ENCODE measurements at regions not wholly inside any gene's neighbourhood (a gene's known extent, or its start where the extent isn't known, plus 50 kb on each side); places are given as distances from the start of the nearest gene placed in this dataset.

DNA sequence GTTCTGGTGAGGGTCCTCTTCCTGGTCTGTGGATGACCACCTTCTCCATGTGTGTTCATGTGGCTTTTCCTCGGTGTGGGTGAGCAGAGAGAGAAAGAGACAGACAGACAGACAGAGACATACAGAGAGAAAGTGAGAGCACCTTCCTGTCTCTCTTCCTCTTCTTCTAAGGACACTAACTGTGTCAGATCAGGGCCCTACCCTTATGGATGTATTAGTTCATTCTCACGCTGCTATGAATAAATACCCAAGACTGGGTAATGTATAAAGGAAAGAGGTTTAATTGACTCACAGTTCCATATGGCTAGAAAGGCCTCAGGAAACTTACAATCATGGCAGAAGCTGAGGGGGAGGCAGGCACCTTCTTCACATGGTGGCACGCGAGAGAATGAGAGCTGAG is 131.5 kb upstream of the ZNF648 start:
- no peak overlapping the region for H3K27ac Mint-ChIP-seq

GRCh38 chr1:182192215-182192614 is 130.7 kb upstream of the ZNF648 start:
- no peak overlapping the region for H3K4me3 ChIP-seq (ENCODE audit: low read length)
- Mint-ChIP-seq H3K9me3 (no peaks in the 10 kb centered on the region), H3K27ac (no peak overlapping the region), H3K4me1 (peaks cover 7 to 11% of the 10 kb centered on the region in 2 donors), H3K27me3 (ENCODE audit: low read depth in 2 of 2) (peaks cover 10 to 29% of the 10 kb centered on the region in 2 donors), H3K36me3 (no peaks in the 10 kb centered on the region), H3K4me3 (no peak overlapping the region)
- 57% methylated on average over 3 of the region's 3 CpGs for WGBS (ENCODE audit: insufficient coverage)
- H3K36me3 ChIP-seq (ENCODE audit: control insufficient read depth, insufficient read depth, low read length), result no peaks in the 10 kb centered on the region
- DNase-seq, result no peak
- H3K9me3 ChIP-seq (ENCODE audit: control insufficient read depth, insufficient read depth, low read length), result no peaks in the 10 kb centered on the region
- ATAC-seq, result no peak
- H3K4me1 ChIP-seq (ENCODE audit: control insufficient read depth, insufficient read depth, low read length), result no peaks in the 10 kb centered on the region
- TF ChIP-seq, protein P1, sequence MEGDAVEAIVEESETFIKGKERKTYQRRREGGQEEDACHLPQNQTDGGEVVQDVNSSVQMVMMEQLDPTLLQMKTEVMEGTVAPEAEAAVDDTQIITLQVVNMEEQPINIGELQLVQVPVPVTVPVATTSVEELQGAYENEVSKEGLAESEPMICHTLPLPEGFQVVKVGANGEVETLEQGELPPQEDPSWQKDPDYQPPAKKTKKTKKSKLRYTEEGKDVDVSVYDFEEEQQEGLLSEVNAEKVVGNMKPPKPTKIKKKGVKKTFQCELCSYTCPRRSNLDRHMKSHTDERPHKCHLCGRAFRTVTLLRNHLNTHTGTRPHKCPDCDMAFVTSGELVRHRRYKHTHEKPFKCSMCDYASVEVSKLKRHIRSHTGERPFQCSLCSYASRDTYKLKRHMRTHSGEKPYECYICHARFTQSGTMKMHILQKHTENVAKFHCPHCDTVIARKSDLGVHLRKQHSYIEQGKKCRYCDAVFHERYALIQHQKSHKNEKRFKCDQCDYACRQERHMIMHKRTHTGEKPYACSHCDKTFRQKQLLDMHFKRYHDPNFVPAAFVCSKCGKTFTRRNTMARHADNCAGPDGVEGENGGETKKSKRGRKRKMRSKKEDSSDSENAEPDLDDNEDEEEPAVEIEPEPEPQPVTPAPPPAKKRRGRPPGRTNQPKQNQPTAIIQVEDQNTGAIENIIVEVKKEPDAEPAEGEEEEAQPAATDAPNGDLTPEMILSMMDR (IDR thresholded peaks at IDR 0.05), result no peak
- intact Hi-C loops (cut with micrococcal nuclease), result no loop called here
- no peak overlapping the region for H3K27ac ChIP-seq (ENCODE audit: low read length)
- H3K27me3 ChIP-seq (ENCODE audit: control insufficient read depth, insufficient read depth, low read length), result peaks cover 3% of the 10 kb centered on the region

More for the DNA sequence above, 131.5 kb upstream of the ZNF648 start:
- Histone ChIP-seq H3K4me1 (ENCODE audit: control insufficient read depth, insufficient read depth, low read length) (no peaks in the 10 kb centered on the region), H3K4me3 (ENCODE audit: low read length) (no peak overlapping the region), H3K9me3 (ENCODE audit: control insufficient read depth, insufficient read depth, low read length) (no peaks in the 10 kb centered on the region), H3K36me3 (ENCODE audit: control insufficient read depth, insufficient read depth, low read length) (no peaks in the 10 kb centered on the region), H3K27ac (ENCODE audit: low read length) (no peak overlapping the region), H3K27me3 (ENCODE audit: control insufficient read depth, insufficient read depth, low read length) (peaks cover 3% of the 10 kb centered on the region)
- intact Hi-C loops (cut with micrococcal nuclease), result no loop called here
- DNase-seq (no peak), ATAC-seq (no peak)
- TF ChIP-seq, protein P1 (IDR thresholded peaks at IDR 0.05), result no peak
- H3K4me1 Mint-ChIP-seq, result peaks cover 7 to 11% of the 10 kb centered on the region in 2 donors
- no peaks in the 10 kb centered on the region for H3K9me3 Mint-ChIP-seq
- WGBS (ENCODE audit: insufficient coverage), result 78% methylated on average over 4 of the region's 4 CpGs
- H3K27me3 Mint-ChIP-seq (ENCODE audit: low read depth in 2 of 2), result peaks cover 10 to 36% of the 10 kb centered on the region in 2 donors
- H3K4me3 Mint-ChIP-seq, result no peak overlapping the region
- no peaks in the 10 kb centered on the region for H3K36me3 Mint-ChIP-seq

- Histone ChIP-seq H3K4me1 (ENCODE audit: control insufficient read depth, insufficient read depth, low read length) (no peaks in the 10 kb centered on the region), H3K4me3 (ENCODE audit: low read length) (no peak overlapping the region), H3K36me3 (ENCODE audit: control insufficient read depth, insufficient read depth, low read length) (no peaks in the 10 kb centered on the region), H3K27ac (ENCODE audit: low read length) (no peak overlapping the region), H3K9me3 (ENCODE audit: control insufficient read depth, insufficient read depth, low read length) (no peaks in the 10 kb centered on the region), H3K27me3 (ENCODE audit: control insufficient read depth, insufficient read depth, low read length) (peaks cover 3% of the 10 kb centered on the region)
- ATAC-seq (no peak), DNase-seq (no peak)
- intact Hi-C loops (cut with micrococcal nuclease), result no loop called here
- no peaks in the 10 kb centered on the region for H3K9me3 Mint-ChIP-seq
- TF ChIP-seq, protein P1 (IDR thresholded peaks at IDR 0.05), result no peak
- H3K4me1 Mint-ChIP-seq, result peaks cover 7 to 11% of the 10 kb centered on the region in 2 donors
- WGBS (ENCODE audit: insufficient coverage), result 85% methylated on average over 1 of the region's 2 CpGs
- no peak overlapping the region for H3K27ac Mint-ChIP-seq
- peaks cover 9 to 22% of the 10 kb centered on the region in 2 donors for H3K27me3 Mint-ChIP-seq (ENCODE audit: low read depth in 2 of 2)
- H3K36me3 Mint-ChIP-seq, result no peaks in the 10 kb centered on the region
- H3K4me3 Mint-ChIP-seq, result no peak overlapping the region
Observed at GRCh38 chr1:182191381-182192115, 130.0 kb upstream of the ZNF648 start.
